ENCODE measurements at regions not wholly inside any gene's neighbourhood (a gene's known extent, or its start where the extent isn't known, plus 50 kb on each side); places are given as distances from the start of the nearest gene placed in this dataset.

GRCh38 chr5:163221581-163221980, 215.8 kb upstream of the CCNG1 start:
- no peaks in the 10 kb centered on the region for H3K79me2 ChIP-seq (ENCODE audit: control insufficient read depth, insufficient read depth, low read length, poor library complexity)
- no peak overlapping the region for H4K12ac ChIP-seq (ENCODE audit: low read depth, low read length)
- no peak overlapping the region for H2AFZ ChIP-seq (ENCODE audit: insufficient read depth, low read length, poor library complexity)
- H3K9me3 ChIP-seq (ENCODE audit: insufficient read depth, low read depth, low read length) = no peaks in the 10 kb centered on the region
- no peak overlapping the region for H3K4me2 ChIP-seq (ENCODE audit: low read length)
- no peak overlapping the region for H2BK5ac ChIP-seq (ENCODE audit: low read depth, low read length, poor library complexity)
- no peak overlapping the region for H4K91ac ChIP-seq (ENCODE audit: low read depth, low read length)
- no peak overlapping the region for H3K27ac ChIP-seq (ENCODE audit: low read depth, low read length)
- H3K9ac ChIP-seq (ENCODE audit: low read length) = no peak overlapping the region
- no peak for DNase-seq
- no peak overlapping the region for H3K14ac ChIP-seq (ENCODE audit: low read length)
- no peaks in the 10 kb centered on the region for H3K4me1 ChIP-seq (ENCODE audit: control insufficient read depth in 1 of 2, insufficient read depth in 2 of 2, low read length in 2 of 2)
- no peak overlapping the region for H3K23ac ChIP-seq (ENCODE audit: low read length)
- no CpG with 5 or more reads among the region's 4 CpGs for WGBS (ENCODE audit: extremely low coverage, insufficient coverage, insufficient read length)
- H3K36me3 ChIP-seq (ENCODE audit: control insufficient read depth in 1 of 2, insufficient read depth in 2 of 2, low read length in 2 of 2) = no peaks in the 10 kb centered on the region
- no peak overlapping the region for H3K4ac ChIP-seq (ENCODE audit: low read depth, low read length)
- H3K4me3 ChIP-seq (ENCODE audit: low read depth, low read length) = no peak overlapping the region
- no peaks in the 10 kb centered on the region for H3K27me3 ChIP-seq (ENCODE audit: insufficient read depth, low read length)
- H2BK120ac ChIP-seq (ENCODE audit: insufficient read depth, low read length, poor library complexity) = no peak overlapping the region
- no peak overlapping the region for H3K18ac ChIP-seq (ENCODE audit: low read length)
- no peak overlapping the region for H2BK12ac ChIP-seq (ENCODE audit: low read length)
- no peak overlapping the region for H4K8ac ChIP-seq (ENCODE audit: low read depth, low read length)
- H3K79me1 ChIP-seq (ENCODE audit: low read length) = no peaks in the 10 kb centered on the region
- H2AK5ac ChIP-seq (ENCODE audit: low read length) = no peak overlapping the region

DNA sequence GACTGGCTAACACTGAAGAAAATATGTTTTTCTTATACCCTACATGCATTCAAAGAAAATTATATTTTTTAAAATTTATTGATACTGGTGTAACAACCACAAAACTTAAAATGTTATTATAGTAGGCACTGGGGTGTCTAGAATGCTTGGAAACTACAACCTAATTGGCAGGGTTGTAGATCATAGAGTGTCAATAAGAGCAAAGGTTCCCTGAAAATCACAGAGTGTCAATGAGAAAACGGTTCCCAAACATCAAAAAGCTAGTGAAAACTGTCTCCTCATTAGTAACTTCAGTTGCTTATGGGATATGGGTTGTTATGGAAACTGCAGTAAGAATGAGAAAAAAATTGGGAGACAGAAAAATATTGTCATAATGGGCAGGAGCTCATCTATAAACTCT, 214.4 kb upstream of the CCNG1 start:
- no peak overlapping the region for H3K18ac ChIP-seq (ENCODE audit: low read length)
- no peak overlapping the region for H4K91ac ChIP-seq (ENCODE audit: low read depth, low read length)
- no peak overlapping the region for H4K8ac ChIP-seq (ENCODE audit: low read depth, low read length)
- no peaks in the 10 kb centered on the region for H3K79me1 ChIP-seq (ENCODE audit: low read length)
- H2BK5ac ChIP-seq (ENCODE audit: low read depth, low read length, poor library complexity) = no peak overlapping the region
- H3K9me3 ChIP-seq (ENCODE audit: insufficient read depth, low read depth, low read length) = no peaks in the 10 kb centered on the region
- H2AK5ac ChIP-seq (ENCODE audit: low read length) = no peak overlapping the region
- H3K9ac ChIP-seq (ENCODE audit: low read length) = no peak overlapping the region
- no peak overlapping the region for H3K14ac ChIP-seq (ENCODE audit: low read length)
- no peak overlapping the region for H2BK120ac ChIP-seq (ENCODE audit: insufficient read depth, low read length, poor library complexity)
- no peaks in the 10 kb centered on the region for H3K36me3 ChIP-seq (ENCODE audit: control insufficient read depth in 1 of 2, insufficient read depth in 2 of 2, low read length in 2 of 2)
- H3K27me3 ChIP-seq (ENCODE audit: insufficient read depth, low read length) = no peaks in the 10 kb centered on the region
- no peak overlapping the region for H2AFZ ChIP-seq (ENCODE audit: insufficient read depth, low read length, poor library complexity)
- DNase-seq = no peak
- no peak overlapping the region for H3K23ac ChIP-seq (ENCODE audit: low read length)
- no peak overlapping the region for H2BK12ac ChIP-seq (ENCODE audit: low read length)
- WGBS (ENCODE audit: extremely low coverage, insufficient coverage, insufficient read length) = no CpG with 5 or more reads among the region's 1 CpG
- H4K12ac ChIP-seq (ENCODE audit: low read depth, low read length) = no peak overlapping the region
- no peaks in the 10 kb centered on the region for H3K79me2 ChIP-seq (ENCODE audit: control insufficient read depth, insufficient read depth, low read length, poor library complexity)
- no peak overlapping the region for H3K27ac ChIP-seq (ENCODE audit: low read depth, low read length)
- H3K4me1 ChIP-seq (ENCODE audit: control insufficient read depth in 1 of 2, insufficient read depth in 2 of 2, low read length in 2 of 2) = no peaks in the 10 kb centered on the region
- H3K4me3 ChIP-seq (ENCODE audit: low read depth, low read length) = no peak overlapping the region
- no peak overlapping the region for H3K4me2 ChIP-seq (ENCODE audit: low read length)
- H3K4ac ChIP-seq (ENCODE audit: low read depth, low read length) = no peak overlapping the region

GRCh38 chr5:163244445-163244987, 192.9 kb upstream of the CCNG1 start:
- Histone ChIP-seq H4K12ac (ENCODE audit: low read depth, low read length) (no peak overlapping the region), H3K9me3 (ENCODE audit: insufficient read depth, low read depth, low read length) (no peaks in the 10 kb centered on the region), H3K4me2 (ENCODE audit: low read length) (no peak overlapping the region), H2AFZ (ENCODE audit: insufficient read depth, low read length, poor library complexity) (no peak overlapping the region), H3K14ac (ENCODE audit: low read length) (no peak overlapping the region), H3K9ac (ENCODE audit: low read length) (no peak overlapping the region), H3K27me3 (ENCODE audit: insufficient read depth, low read length) (no peaks in the 10 kb centered on the region), H4K91ac (ENCODE audit: low read depth, low read length) (no peak overlapping the region), H3K4me3 (ENCODE audit: low read depth, low read length) (no peak overlapping the region), H3K27ac (ENCODE audit: low read depth, low read length) (no peak overlapping the region), H2AK5ac (ENCODE audit: low read length) (no peak overlapping the region), H2BK5ac (ENCODE audit: low read depth, low read length, poor library complexity) (no peak overlapping the region), H3K23ac (ENCODE audit: low read length) (no peak overlapping the region), H4K8ac (ENCODE audit: low read depth, low read length) (no peak overlapping the region), H2BK120ac (ENCODE audit: insufficient read depth, low read length, poor library complexity) (no peak overlapping the region), H3K79me2 (ENCODE audit: control insufficient read depth, insufficient read depth, low read length, poor library complexity) (no peaks in the 10 kb centered on the region), H3K4ac (ENCODE audit: low read depth, low read length) (no peak overlapping the region), H3K18ac (ENCODE audit: low read length) (no peak overlapping the region), H3K79me1 (ENCODE audit: low read length) (no peaks in the 10 kb centered on the region), H3K4me1 (ENCODE audit: control insufficient read depth in 1 of 2, insufficient read depth in 2 of 2, low read length in 2 of 2) (no peaks in the 10 kb centered on the region), H3K36me3 (ENCODE audit: control insufficient read depth in 1 of 2, insufficient read depth in 2 of 2, low read length in 2 of 2) (no peaks in the 10 kb centered on the region), H2BK12ac (ENCODE audit: low read length) (no peak overlapping the region)
- WGBS (ENCODE audit: extremely low coverage, insufficient coverage, insufficient read length) = no CpG with 5 or more reads among the region's 2 CpGs
- no peak for DNase-seq

- Histone ChIP-seq H3K79me1 (ENCODE audit: low read length) (no peaks in the 10 kb centered on the region), H2AFZ (ENCODE audit: insufficient read depth, low read length, poor library complexity) (no peak overlapping the region), H3K4me2 (ENCODE audit: low read length) (no peak overlapping the region)
Measured at GRCh38 chr5:163245584-163245983, 191.8 kb upstream of the CCNG1 start.

More at GRCh38 chr5:163245584-163245983, 191.8 kb upstream of the CCNG1 start:
- Histone ChIP-seq H2BK120ac (ENCODE audit: insufficient read depth, low read length, poor library complexity) (no peak overlapping the region), H3K36me3 (ENCODE audit: control insufficient read depth in 1 of 2, insufficient read depth in 2 of 2, low read length in 2 of 2) (no peaks in the 10 kb centered on the region), H2BK12ac (ENCODE audit: low read length) (no peak overlapping the region), H2AK5ac (ENCODE audit: low read length) (no peak overlapping the region), H4K91ac (ENCODE audit: low read depth, low read length) (no peak overlapping the region), H3K9ac (ENCODE audit: low read length) (no peak overlapping the region), H3K4me3 (ENCODE audit: low read depth, low read length) (no peak overlapping the region), H3K79me2 (ENCODE audit: control insufficient read depth, insufficient read depth, low read length, poor library complexity) (no peaks in the 10 kb centered on the region), H4K12ac (ENCODE audit: low read depth, low read length) (no peak overlapping the region), H3K4me1 (ENCODE audit: control insufficient read depth in 1 of 2, insufficient read depth in 2 of 2, low read length in 2 of 2) (no peaks in the 10 kb centered on the region), H2BK5ac (ENCODE audit: low read depth, low read length, poor library complexity) (no peak overlapping the region), H3K9me3 (ENCODE audit: insufficient read depth, low read depth, low read length) (no peaks in the 10 kb centered on the region), H3K23ac (ENCODE audit: low read length) (peak overlapping the region; percentile 76), H4K8ac (ENCODE audit: low read depth, low read length) (no peak overlapping the region), H3K18ac (ENCODE audit: low read length) (no peak overlapping the region), H3K4ac (ENCODE audit: low read depth, low read length) (no peak overlapping the region), H3K27me3 (ENCODE audit: insufficient read depth, low read length) (no peaks in the 10 kb centered on the region), H3K14ac (ENCODE audit: low read length) (no peak overlapping the region), H3K27ac (ENCODE audit: low read depth, low read length) (no peak overlapping the region)
- WGBS (ENCODE audit: extremely low coverage, insufficient coverage, insufficient read length) = no CpG with 5 or more reads among the region's 2 CpGs
- DNase-seq = no peak
